Transverse colon (tissue), 4 donors: ENCODE measurements at regions not wholly inside any gene's neighbourhood (a gene's known extent, or its start where the extent isn't known, plus 50 kb on each side); places are given as distances from the start of the nearest gene placed in this dataset.
"Not testable (repeated sequence)": the region's sequence is repeated elsewhere in the genome, so short reads cannot be mapped to it uniquely, and the experiment has no call there.

Experiments
- DNase-seq: peaks from one replicate; pipeline ENCODE4 v3.0.0-alpha.2; 2019
- H3K27ac ChIP-seq, 4 donors: fragments of 200-600 bp; sonication (generic); 2 replicates each; pipeline ENCODE4 v1.5.1; 2016 to 2018; ENCODE audit warnings: inconsistent platforms in 4 of 4
- H3K27me3 ChIP-seq: fragments of 200-600 bp; sonication (generic); 2 replicates; pipeline ENCODE4 v1.5.1; 2017; ENCODE audit warnings: inconsistent platforms
- H3K36me3 ChIP-seq, 4 donors: fragments of 200-600 bp; sonication (generic); 2 replicates each; pipeline ENCODE4 v1.5.1; 2017 to 2019; ENCODE audit warnings: inconsistent platforms in 4 of 4
- H3K4me1 ChIP-seq, 4 donors: fragments of 200-600 bp; sonication (generic); 2 replicates each; pipeline ENCODE4 v1.5.1; 2017 to 2020; ENCODE audit warnings: inconsistent platforms in 4 of 4
- H3K4me3 ChIP-seq, 4 donors: fragments of 200-600 bp; sonication (generic); 1 replicate in 1 of 4; 2 replicates in 3 of 4; pipeline versions ENCODE4 v1.5.1 to v1.6.1; 2017 to 2019; ENCODE audit warnings: inconsistent platforms in 4 of 4
- H3K9me3 ChIP-seq, 2 donors: fragments of 200-600 bp; sonication (generic); 2 replicates each; pipeline ENCODE4 v1.5.1; 2017 to 2019; ENCODE audit warnings: inconsistent platforms in 2 of 2
- CTCF ChIP-seq, 5 experiments: fragments of 200-600 bp in 3 of 5; fragments of 450-650 bp in 2 of 5; sonication (generic) in 3 of 5; IDR thresholded peaks; 1 replicate in 2 of 5; 2 replicates in 3 of 5; pipeline ENCODE4 v1.5.1; 2016 to 2017; ENCODE audit warnings: antibody characterized with exemption in 5 of 5, inconsistent platforms in 3 of 5, mild to moderate bottlenecking in 2 of 5, moderate library complexity in 1 of 5
- EP300 ChIP-seq: sonication (generic); formaldehyde crosslinking; IDR thresholded peaks from one replicate; pipeline ENCODE4 v1.6.1; 2017; ENCODE audit warnings: antibody characterized with exemption, low read depth
- POLR2A ChIP-seq: fragments of 450-650 bp; IDR thresholded peaks from one replicate; pipeline ENCODE4 v1.6.1; 2016; ENCODE audit warnings: antibody characterized with exemption, mild to moderate bottlenecking, moderate library complexity
- POLR2AphosphoS5 ChIP-seq, 3 donors: sonication (generic); formaldehyde crosslinking; IDR thresholded peaks; one replicate each; pipeline ENCODE4 v1.6.1; 2016; ENCODE audit warnings: antibody characterized with exemption in 3 of 3
- WGBS, 2 donors: methylation state at CpG; one replicate each; pipeline ENCODE4 v1.1.5; 2018; ENCODE audit warnings: low coverage in 1 of 2; 5-methylcytosine and 5-hydroxymethylcytosine counted together
- in situ Hi-C, 4 donors: fragments of 200-750 bp; cut with MboI; loops; one replicate each; pipeline versions ENCODE4 v1.15.0 to v1.15.1; 2017; ENCODE audit warnings: low sequenced_read_pairs in 3 of 4, low pct_ligation_motif_present in 1 of 4, low pct_unique_long_range_greater_than_20kb in 1 of 4
- intact Hi-C: fragments of 100-400 bp; cut with DNase I; formaldehyde crosslinking; loops from one replicate; pipeline ENCODE4 v1.15.1; 2023; ENCODE audit warnings: low total_unique reads

- no peak for DNase-seq
- Histone ChIP-seq H3K4me3 (no peak overlapping the region), H3K4me1 (no peaks in the 10 kb centered on the region), H3K27me3 (no peaks in the 10 kb centered on the region), H3K9me3 (no peaks in the 10 kb centered on the region), H3K27ac (no peak overlapping the region), H3K36me3 (no peaks in the 10 kb centered on the region)
- in situ Hi-C loops (no loop called here), intact Hi-C loops (no loop called here)
- TF ChIP-seq POLR2A (no peak), EP300 (no peak), CTCF (IDR thresholded peaks at IDR 0.05) (no peak), POLR2AphosphoS5 (IDR thresholded peaks at IDR 0.05) (no peak)
- 96 to 100% methylated on average over 1 of the region's 1 CpG for WGBS, 2 donors
Measured at GRCh38 chr6:112597176-112597575, 250.0 kb downstream of the RFPL4B start.

DNA sequence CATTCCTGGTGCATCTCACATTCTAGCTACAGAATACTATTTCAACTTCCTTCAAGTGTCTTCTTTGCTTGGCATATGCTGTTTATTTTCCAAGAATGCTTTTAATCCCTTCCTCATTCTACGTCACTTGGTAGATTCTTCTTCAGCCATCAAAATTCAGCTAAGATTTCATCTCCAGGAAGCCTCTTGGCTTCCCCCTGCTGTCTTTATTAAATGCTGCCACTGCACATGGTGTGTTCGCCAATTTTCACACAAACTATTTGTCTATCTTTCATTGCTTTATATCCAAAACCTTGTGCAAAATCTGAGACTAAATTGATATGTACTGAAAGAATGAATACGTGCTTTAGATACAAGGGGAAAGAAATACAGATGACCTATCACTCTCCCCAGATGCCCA lies 253.0 kb downstream of the RFPL4B start:
- no peaks in the 10 kb centered on the region for H3K4me1 ChIP-seq
- in situ Hi-C loops, result no loop called here
- H3K27ac ChIP-seq, result no peak overlapping the region
- intact Hi-C loops, result no loop called here
- H3K4me3 ChIP-seq, result no peak overlapping the region
- H3K36me3 ChIP-seq, result no peaks in the 10 kb centered on the region
- H3K27me3 ChIP-seq, result no peaks in the 10 kb centered on the region
- DNase-seq, result no peak
- 88 to 92% methylated on average over 3 of the region's 3 CpGs for WGBS, 2 donors
- TF ChIP-seq POLR2A (no peak), EP300 (no peak), POLR2AphosphoS5 (IDR thresholded peaks at IDR 0.05) (no peak), CTCF (IDR thresholded peaks at IDR 0.05) (no peak)
- H3K9me3 ChIP-seq, result no peaks in the 10 kb centered on the region

DNA sequence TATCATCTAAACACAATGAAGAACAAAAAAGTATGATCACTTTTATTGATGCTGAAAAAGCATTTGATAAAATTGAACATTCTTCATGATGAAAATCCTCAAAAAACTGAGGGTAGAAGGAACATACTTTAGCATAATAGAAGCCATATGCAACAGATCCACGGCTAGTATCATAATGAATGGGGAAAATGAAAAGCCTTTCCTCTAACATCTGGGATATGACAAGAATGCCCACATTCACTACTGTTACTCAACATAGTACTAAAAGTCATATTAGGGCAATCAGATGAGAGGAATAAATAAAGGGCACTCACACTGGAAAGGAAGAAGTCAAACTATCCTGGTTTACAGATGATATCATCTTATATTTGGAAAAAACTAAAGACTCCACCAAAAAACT lies 256.6 kb downstream of the RFPL4B start:
- Histone ChIP-seq H3K4me3 (no peak overlapping the region), H3K4me1 (peaks cover 0 to 4% (median 0%) of the 10 kb centered on the region in 4 donors), H3K27me3 (no peaks in the 10 kb centered on the region), H3K36me3 (no peaks in the 10 kb centered on the region), H3K27ac (no peak overlapping the region), H3K9me3 (peaks cover 0 to 1% of the 10 kb centered on the region in 2 donors)
- TF ChIP-seq CTCF (IDR thresholded peaks at IDR 0.05) (no peak), POLR2A (no peak), POLR2AphosphoS5 (IDR thresholded peaks at IDR 0.05) (no peak), EP300 (no peak)
- no peak for DNase-seq
- 81 to 92% methylated on average over 1 of the region's 1 CpG for WGBS, 2 donors
- intact Hi-C loops (no loop called here), in situ Hi-C loops (no loop called here)

- intact Hi-C loops (no loop called here), in situ Hi-C loops (no loop called here)
- H3K4me1 ChIP-seq, result peaks cover 0 to 4% (median 0%) of the 10 kb centered on the region in 4 donors
- H3K27me3 ChIP-seq, result no peaks in the 10 kb centered on the region
- no peak overlapping the region for H3K27ac ChIP-seq
- no peaks in the 10 kb centered on the region for H3K36me3 ChIP-seq
- TF ChIP-seq POLR2A, result no peak
- TF ChIP-seq POLR2AphosphoS5 (IDR thresholded peaks at IDR 0.05), result no peak
- no peak for TF ChIP-seq EP300
- no peak for TF ChIP-seq CTCF (IDR thresholded peaks at IDR 0.05)
- no peak for DNase-seq
- no peak overlapping the region for H3K4me3 ChIP-seq
- 37 to 42% methylated on average over 3 of the region's 3 CpGs for WGBS, 2 donors
- peaks cover 0 to 4% of the 10 kb centered on the region in 2 donors for H3K9me3 ChIP-seq
Measured at GRCh38 chr6:112606656-112607435, 259.7 kb downstream of the RFPL4B start.

- H3K27me3 ChIP-seq, H3K4me1 ChIP-seq, H3K36me3 ChIP-seq, H3K4me3 ChIP-seq, in situ Hi-C loops, intact Hi-C loops, H3K9me3 ChIP-seq, H3K27ac ChIP-seq, DNase-seq: not testable (repeated sequence)
- WGBS, 2 donors, result 90% methylated on average over 1 of the region's 1 CpG; no CpG with 5 or more reads in 1 of the 2 donors
Measured at GRCh38 chr6:112608925-112609324, 261.8 kb downstream of the RFPL4B start.
